PC-9 (cell line): ENCODE measurements at regions not wholly inside any gene's neighbourhood (a gene's known extent, or its start where the extent isn't known, plus 50 kb on each side); places are given as distances from the start of the nearest gene placed in this dataset.

Source experiments
- EZH2 ChIP-seq: fragments of 200-600 bp; sonication (generic); IDR thresholded peaks from 2 replicates; pipeline ENCODE4 v1.8.0; 2017; ENCODE audit warnings: antibody characterized with exemption, low read depth
- TF ChIP-seq, protein P1 (sequence below): fragments of 200-600 bp; sonication (generic); conservative IDR thresholded peaks from 2 replicates; pipeline ENCODE4 v1.6.1; 2017; ENCODE audit warnings: mixed run types, antibody characterized with exemption, mild to moderate bottlenecking, moderate library complexity

DNA sequence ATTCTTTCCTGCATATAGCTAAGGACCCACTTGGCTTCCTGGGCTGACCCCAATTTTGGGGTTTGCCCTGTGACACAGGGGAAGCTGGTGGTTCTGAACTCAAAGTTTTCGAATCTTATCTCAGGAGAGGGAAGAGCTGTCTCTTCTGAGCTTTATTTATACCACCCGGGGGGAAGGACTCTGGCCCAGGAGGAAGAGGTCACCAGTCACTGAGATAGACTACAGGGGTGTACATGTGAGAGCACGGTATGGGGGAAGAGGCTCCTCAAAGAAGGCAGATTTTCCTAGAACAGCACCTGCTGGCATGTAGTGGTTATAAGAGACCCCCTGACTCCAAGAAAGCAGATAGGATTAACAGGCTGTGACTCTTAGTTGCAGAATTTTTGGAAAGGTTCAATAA lies 101.8 kb upstream of the ELMO1 start:
- TF ChIP-seq, protein P1, sequence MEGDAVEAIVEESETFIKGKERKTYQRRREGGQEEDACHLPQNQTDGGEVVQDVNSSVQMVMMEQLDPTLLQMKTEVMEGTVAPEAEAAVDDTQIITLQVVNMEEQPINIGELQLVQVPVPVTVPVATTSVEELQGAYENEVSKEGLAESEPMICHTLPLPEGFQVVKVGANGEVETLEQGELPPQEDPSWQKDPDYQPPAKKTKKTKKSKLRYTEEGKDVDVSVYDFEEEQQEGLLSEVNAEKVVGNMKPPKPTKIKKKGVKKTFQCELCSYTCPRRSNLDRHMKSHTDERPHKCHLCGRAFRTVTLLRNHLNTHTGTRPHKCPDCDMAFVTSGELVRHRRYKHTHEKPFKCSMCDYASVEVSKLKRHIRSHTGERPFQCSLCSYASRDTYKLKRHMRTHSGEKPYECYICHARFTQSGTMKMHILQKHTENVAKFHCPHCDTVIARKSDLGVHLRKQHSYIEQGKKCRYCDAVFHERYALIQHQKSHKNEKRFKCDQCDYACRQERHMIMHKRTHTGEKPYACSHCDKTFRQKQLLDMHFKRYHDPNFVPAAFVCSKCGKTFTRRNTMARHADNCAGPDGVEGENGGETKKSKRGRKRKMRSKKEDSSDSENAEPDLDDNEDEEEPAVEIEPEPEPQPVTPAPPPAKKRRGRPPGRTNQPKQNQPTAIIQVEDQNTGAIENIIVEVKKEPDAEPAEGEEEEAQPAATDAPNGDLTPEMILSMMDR: no peak
- no peak for TF ChIP-seq EZH2
